RWPE2 (cell line): ENCODE measurements at regions not wholly inside any gene's neighbourhood (a gene's known extent, or its start where the extent isn't known, plus 50 kb on each side); places are given as distances from the start of the nearest gene placed in this dataset.

ENCODE experiments used
- ATAC-seq: fragments of 200-7000 bp; cut with Tn5 transposase; 3 replicates; pipeline ENCODE4 v1.9.1; 2021; ENCODE audit warnings: low read depth
- DNase-seq: peaks from one replicate; pipeline ENCODE4 v3.0.0-alpha.2; 2020; ENCODE audit warnings: low spot score
- H3K27ac ChIP-seq: fragments of 450-650 bp; 2 replicates; pipeline ENCODE4 v1.5.1; 2017; ENCODE audit warnings: mild to moderate bottlenecking; ENCODE audit not compliant: poor library complexity, severe bottlenecking
- H3K27me3 ChIP-seq: fragments of 250-450 bp; sonication (Bioruptor Pico); 2 replicates; pipeline ENCODE4 v1.5.1; 2021; ENCODE audit warnings: mild to moderate bottlenecking, moderate library complexity; ENCODE audit not compliant: insufficient read depth, poor library complexity, severe bottlenecking
- H3K36me3 ChIP-seq: fragments of 250-450 bp; sonication (Bioruptor Pico); 2 replicates; pipeline ENCODE4 v1.5.1; 2020; ENCODE audit warnings: low read depth, mild to moderate bottlenecking, moderate library complexity
- H3K4me1 ChIP-seq: fragments of 250-450 bp; sonication (Bioruptor Pico); 2 replicates; pipeline ENCODE4 v1.5.1; 2021; ENCODE audit warnings: mild to moderate bottlenecking, moderate library complexity; ENCODE audit not compliant: insufficient read depth, poor library complexity, severe bottlenecking
- H3K4me3 ChIP-seq: fragments of 250-450 bp; sonication (Bioruptor Pico); 2 replicates; pipeline ENCODE4 v1.5.1; 2021; ENCODE audit warnings: mild to moderate bottlenecking, moderate library complexity; ENCODE audit not compliant: severe bottlenecking
- H3K9me3 ChIP-seq: fragments of 250-450 bp; sonication (Bioruptor Pico); 2 replicates; pipeline ENCODE4 v1.5.1; 2021; ENCODE audit warnings: mild to moderate bottlenecking, moderate library complexity; ENCODE audit not compliant: severe bottlenecking
- TF ChIP-seq, protein P1 (sequence below): fragments of 450-650 bp; IDR thresholded peaks from one replicate; pipeline ENCODE4 v1.5.1; 2017; ENCODE audit warnings: mild to moderate bottlenecking, moderate library complexity; ENCODE audit not compliant: poor library complexity, severe bottlenecking

DNA sequence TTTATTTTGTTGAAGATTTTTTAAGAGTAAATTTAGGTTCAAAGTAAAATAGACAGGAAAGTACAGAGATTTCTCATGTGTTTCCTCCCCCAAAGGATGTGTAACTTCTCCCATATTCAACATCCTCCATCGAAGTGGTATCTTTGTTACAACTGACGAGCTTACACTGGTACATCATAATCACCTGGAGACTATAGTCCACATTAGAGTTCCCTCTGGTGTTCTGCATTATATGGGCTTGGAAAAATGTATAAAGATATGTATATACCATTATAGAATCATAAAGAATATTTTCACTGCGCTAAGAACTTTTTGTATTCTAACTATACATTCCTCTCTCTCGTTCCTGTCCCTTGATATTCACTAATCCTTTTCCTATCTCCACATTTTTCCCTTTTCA, 203.7 kb downstream of the AMY1C start:
- H3K36me3 ChIP-seq: no peaks in the 10 kb centered on the region
- DNase-seq (no peak), ATAC-seq (0 out of 3 replicates have a peak, but pooled peaks have one; percentile 54)
- no peak overlapping the region for H3K4me3 ChIP-seq
- TF ChIP-seq, protein P1, sequence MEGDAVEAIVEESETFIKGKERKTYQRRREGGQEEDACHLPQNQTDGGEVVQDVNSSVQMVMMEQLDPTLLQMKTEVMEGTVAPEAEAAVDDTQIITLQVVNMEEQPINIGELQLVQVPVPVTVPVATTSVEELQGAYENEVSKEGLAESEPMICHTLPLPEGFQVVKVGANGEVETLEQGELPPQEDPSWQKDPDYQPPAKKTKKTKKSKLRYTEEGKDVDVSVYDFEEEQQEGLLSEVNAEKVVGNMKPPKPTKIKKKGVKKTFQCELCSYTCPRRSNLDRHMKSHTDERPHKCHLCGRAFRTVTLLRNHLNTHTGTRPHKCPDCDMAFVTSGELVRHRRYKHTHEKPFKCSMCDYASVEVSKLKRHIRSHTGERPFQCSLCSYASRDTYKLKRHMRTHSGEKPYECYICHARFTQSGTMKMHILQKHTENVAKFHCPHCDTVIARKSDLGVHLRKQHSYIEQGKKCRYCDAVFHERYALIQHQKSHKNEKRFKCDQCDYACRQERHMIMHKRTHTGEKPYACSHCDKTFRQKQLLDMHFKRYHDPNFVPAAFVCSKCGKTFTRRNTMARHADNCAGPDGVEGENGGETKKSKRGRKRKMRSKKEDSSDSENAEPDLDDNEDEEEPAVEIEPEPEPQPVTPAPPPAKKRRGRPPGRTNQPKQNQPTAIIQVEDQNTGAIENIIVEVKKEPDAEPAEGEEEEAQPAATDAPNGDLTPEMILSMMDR: peak; percentile 54
- H3K9me3 ChIP-seq: no peaks in the 10 kb centered on the region
- H3K27ac ChIP-seq: no peak overlapping the region
- no peaks in the 10 kb centered on the region for H3K4me1 ChIP-seq
- no peaks in the 10 kb centered on the region for H3K27me3 ChIP-seq

DNA sequence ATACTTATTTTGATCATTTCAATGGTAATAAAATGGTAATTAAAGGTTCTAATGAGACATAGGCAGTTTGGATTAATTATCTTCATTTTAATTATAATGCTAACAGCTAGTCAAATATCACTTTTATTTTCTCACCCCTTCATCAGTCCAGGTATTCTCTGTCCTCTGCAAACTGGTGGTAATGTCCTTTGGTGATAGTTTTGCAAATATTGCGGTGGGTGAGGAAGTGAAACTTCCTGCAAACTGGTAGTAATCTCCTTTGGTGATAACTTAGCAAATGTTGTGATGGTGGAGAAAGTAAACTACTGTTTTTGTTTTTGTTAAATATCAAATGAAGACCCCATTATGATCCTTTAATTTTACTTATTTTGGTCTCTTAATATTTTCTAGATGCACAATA, 209.0 kb downstream of the AMY1C start:
- H3K9me3 ChIP-seq: peaks cover 2% of the 10 kb centered on the region
- DNase-seq: no peak
- H3K4me3 ChIP-seq: no peak overlapping the region
- H3K4me1 ChIP-seq: no peaks in the 10 kb centered on the region
- no peaks in the 10 kb centered on the region for H3K27me3 ChIP-seq
- H3K36me3 ChIP-seq: no peaks in the 10 kb centered on the region
- ATAC-seq: no peak
- no peak overlapping the region for H3K27ac ChIP-seq
- TF ChIP-seq, protein P1: no peak

DNA sequence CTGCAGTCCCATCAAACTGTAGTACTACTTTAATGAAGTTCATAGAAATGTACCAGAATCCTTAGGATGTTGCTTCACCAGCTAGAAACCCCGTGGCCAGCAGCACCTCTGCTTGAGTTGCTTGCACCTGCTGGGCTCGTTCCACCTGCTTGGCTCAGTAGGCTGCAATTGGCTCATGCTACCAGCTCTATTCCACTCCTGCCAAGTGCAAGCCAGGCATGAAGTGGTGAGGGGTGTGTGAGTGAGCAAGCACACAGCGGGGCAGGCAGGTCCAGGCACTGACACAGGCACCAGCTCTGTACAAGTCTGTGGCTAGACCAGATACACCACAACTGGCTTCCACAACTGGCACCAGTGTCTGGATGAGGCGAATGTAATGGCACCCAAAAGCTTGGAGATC, 209.9 kb downstream of the AMY1C start:
- H3K9me3 ChIP-seq: peaks cover 2% of the 10 kb centered on the region
- H3K27me3 ChIP-seq: no peaks in the 10 kb centered on the region
- no peak overlapping the region for H3K27ac ChIP-seq
- no peaks in the 10 kb centered on the region for H3K36me3 ChIP-seq
- no peaks in the 10 kb centered on the region for H3K4me1 ChIP-seq
- no peak for DNase-seq
- no peak overlapping the region for H3K4me3 ChIP-seq
- ATAC-seq: no peak
- TF ChIP-seq, protein P1: no peak

DNA sequence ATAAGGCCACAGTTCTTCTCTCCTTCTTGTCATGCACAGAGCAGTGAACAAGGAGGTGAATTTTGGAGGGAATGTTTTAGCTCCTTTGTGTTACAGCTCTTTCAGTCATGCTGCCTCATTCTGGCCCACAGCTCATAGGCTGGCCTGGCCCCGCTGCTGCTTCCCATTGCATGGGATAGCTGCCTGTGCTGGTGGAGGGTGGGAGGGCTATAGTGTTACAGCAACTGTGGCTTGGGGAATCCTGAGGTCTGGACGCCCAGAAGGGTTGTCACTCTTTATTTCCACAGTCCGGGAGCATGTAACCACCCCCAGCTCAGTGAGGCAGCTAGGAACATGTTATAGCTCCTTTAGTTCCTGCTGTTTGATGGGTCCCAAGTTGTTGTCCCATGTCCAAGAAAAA, 210.3 kb downstream of the AMY1C start:
- no peak overlapping the region for H3K4me3 ChIP-seq
- ATAC-seq: no peak
- no peaks in the 10 kb centered on the region for H3K36me3 ChIP-seq
- no peak overlapping the region for H3K27ac ChIP-seq
- H3K27me3 ChIP-seq: no peaks in the 10 kb centered on the region
- TF ChIP-seq, protein P1: no peak
- no peaks in the 10 kb centered on the region for H3K4me1 ChIP-seq
- DNase-seq: no peak
- H3K9me3 ChIP-seq: peaks cover 2% of the 10 kb centered on the region

DNA sequence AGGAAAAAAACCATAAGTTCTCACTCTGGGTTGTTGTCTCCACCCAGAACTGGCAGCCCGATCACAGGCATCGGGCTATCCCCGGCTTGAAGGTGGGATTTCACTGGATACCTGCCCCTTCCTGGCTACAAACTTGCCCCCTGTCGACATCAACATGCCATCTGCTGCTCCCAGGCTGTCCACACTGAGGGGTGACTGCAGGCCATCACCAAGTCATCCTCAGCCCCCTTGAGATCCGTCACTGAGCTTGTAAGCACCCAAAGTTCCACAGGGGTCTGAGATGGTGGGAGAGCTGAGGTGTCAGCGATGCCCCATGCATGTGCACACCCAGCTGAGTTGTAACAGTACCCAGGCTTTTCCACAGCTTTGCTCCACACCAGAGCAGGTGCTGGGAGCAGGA, 211.0 kb downstream of the AMY1C start:
- H3K4me3 ChIP-seq: no peak overlapping the region
- TF ChIP-seq, protein P1: no peak
- H3K27me3 ChIP-seq: no peaks in the 10 kb centered on the region
- no peak overlapping the region for H3K27ac ChIP-seq
- peaks cover 2% of the 10 kb centered on the region for H3K9me3 ChIP-seq
- H3K4me1 ChIP-seq: no peaks in the 10 kb centered on the region
- H3K36me3 ChIP-seq: no peaks in the 10 kb centered on the region
- DNase-seq: no peak
- no peak for ATAC-seq
